Panc1 (cell line): ENCODE measurements at regions not wholly inside any gene's neighbourhood (a gene's known extent, or its start where the extent isn't known, plus 50 kb on each side); places are given as distances from the start of the nearest gene placed in this dataset.

Experiments used
- ATAC-seq: fragments of 200-7000 bp; cut with Tn5 transposase; 2 replicates; pipeline ENCODE4 v1.9.1; 2020; ENCODE audit warnings: mild to moderate bottlenecking, moderate library complexity
- BruUV-seq: library from RNA; stranded (reverse); fragments of 400-500 nt; replicated peaks from 2 replicates; lab custom pipeline; 2021; lab: Mats Ljungman, UMichigan
- CTCF ChIA-PET: fragments of 300-600 bp; sonication (Branson Sonifier 250); formaldehyde crosslinking; loops from one replicate; lab custom pipeline; 2022; ENCODE audit warnings: antibody characterized with exemption; lab: Charles Lee
- POLR2A ChIA-PET: fragments of 300-600 bp; sonication (Branson Sonifier 250); formaldehyde crosslinking; loops from one replicate; lab custom pipeline; 2022; ENCODE audit warnings: antibody characterized with exemption; lab: Charles Lee
- DNase-seq: peaks from one replicate; pipeline ENCODE4 v3.0.0-alpha.2; 2010; ENCODE audit warnings: low read depth, low spot score
- H3K27ac ChIP-seq: 2 replicates; pipeline ENCODE4 v1.5.1; 2011; ENCODE audit warnings: mild to moderate bottlenecking, low read length, inconsistent platforms
- H3K27me3 ChIP-seq: fragments of 200-500 bp; sonication (Bioruptor generic); 2 replicates; pipeline ENCODE4 v1.6.0; 2014; ENCODE audit warnings: low read length, inconsistent platforms; ENCODE audit not compliant: control insufficient read depth, insufficient read depth
- H3K36me3 ChIP-seq: fragments of 200-500 bp; sonication (Bioruptor generic); 2 replicates; pipeline ENCODE4 v1.5.1; 2014; ENCODE audit warnings: inconsistent platforms, mild to moderate bottlenecking, low read length, moderate library complexity; ENCODE audit not compliant: control insufficient read depth, insufficient read depth
- H3K4me1 ChIP-seq: 2 replicates; pipeline ENCODE4 v1.5.1; 2011; ENCODE audit warnings: inconsistent platforms, mild to moderate bottlenecking, low read length, moderate library complexity; ENCODE audit not compliant: control insufficient read depth, insufficient read depth
- H3K4me3 ChIP-seq, 2 experiments: 2 replicates each; pipeline ENCODE4 v1.5.1; 2011 to 2012; ENCODE audit warnings: low read depth in 2 of 2, low read length in 2 of 2, mild to moderate bottlenecking in 2 of 2, inconsistent platforms in 1 of 2, moderate library complexity in 1 of 2
- H3K9me3 ChIP-seq: fragments of 200-500 bp; sonication (Bioruptor generic); 2 replicates; pipeline ENCODE4 v1.5.1; 2014; ENCODE audit warnings: low read depth, mild to moderate bottlenecking, inconsistent platforms, low read length, moderate library complexity; ENCODE audit not compliant: control insufficient read depth, insufficient read depth
- CTCF ChIP-seq: fragments of 450-650 bp; IDR thresholded peaks from 2 replicates; pipeline ENCODE4 v1.5.1; 2017; ENCODE audit warnings: mild to moderate bottlenecking
- POLR2AphosphoS5 ChIP-seq: IDR thresholded peaks from 2 replicates; pipeline ENCODE4 v1.6.1; 2012; ENCODE audit warnings: mild to moderate bottlenecking, low read depth, low read length, moderate library complexity
- SIN3A ChIP-seq: IDR thresholded peaks from 2 replicates; pipeline ENCODE4 v1.6.1; 2012; ENCODE audit warnings: low read depth, mild to moderate bottlenecking, low read length, moderate library complexity, borderline replicate concordance; ENCODE audit not compliant: insufficient read depth
- TCF7L2 ChIP-seq: IDR thresholded peaks from 2 replicates; pipeline ENCODE4 v1.6.1; 2011; ENCODE audit warnings: mild to moderate bottlenecking, low read depth, low read length, inconsistent platforms
- in situ Hi-C: cut with HindIII; loops from 2 replicates; pipeline ENCODE4 v1.10.0; 2016; ENCODE audit warnings: low sequenced_read_pairs, low pct_unique_long_range_greater_than_20kb
- intact Hi-C: fragments of 100-400 bp; cut with micrococcal nuclease; formaldehyde crosslinking; loops from one replicate; pipeline ENCODE4 v1.10.0; 2022; ENCODE audit not compliant: unreplicated experiment
- TF ChIP-seq, protein P1 (sequence below), 2 experiments: IDR thresholded peaks; 2 replicates each; pipeline ENCODE4 v1.6.1; 2011 to 2012; ENCODE audit warnings: low read depth in 2 of 2, control low read depth in 1 of 2, low read length in 1 of 2, mild to moderate bottlenecking in 1 of 2, moderate library complexity in 1 of 2; ENCODE audit not compliant: insufficient read depth in 1 of 2

DNA sequence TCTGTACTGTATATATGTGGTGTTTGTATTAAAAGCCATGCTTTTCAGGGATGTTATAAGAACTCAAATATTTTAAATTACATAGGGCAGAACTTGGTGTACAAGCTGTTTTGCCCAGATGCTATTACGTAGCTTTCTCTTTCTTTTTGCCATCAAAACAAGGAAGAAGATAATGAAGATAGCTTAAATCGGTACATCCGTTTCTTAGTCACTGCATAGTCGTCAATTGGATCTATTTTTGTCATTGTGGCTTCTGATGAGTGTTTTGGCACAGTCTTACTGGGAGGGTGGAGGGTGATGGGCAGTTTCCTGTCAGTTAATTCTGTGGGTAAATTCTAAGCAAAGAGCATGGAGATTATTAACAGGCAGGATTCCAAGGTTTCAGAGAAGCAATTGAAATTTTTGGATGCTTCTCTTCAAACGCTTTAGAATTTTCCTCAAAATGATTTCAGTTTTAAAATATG lies 649.1 kb upstream of the GJE1 start:
- peak; percentile 79; the same call in 1 of the 2 replicates for ATAC-seq
- peak overlapping the region; percentile 7 to 38; a peak in 3 of 4 replicates for H3K4me3 ChIP-seq
- no peaks in the 10 kb centered on the region for H3K27me3 ChIP-seq
- ChIA-PET POLR2A (interaction anchor here (0.7 kb wide), 1 partner anchor 568 kb away, joined by 3 read pairs; no protein-coding TSS in a partner anchor), CTCF (no interaction called here)
- no TSS peak for BruUV-seq
- intact Hi-C loops (no loop called here), in situ Hi-C loops (no loop called here)
- H3K9me3 ChIP-seq = peaks cover 10% of the 10 kb centered on the region; the same call in 1 of the 2 replicates
- H3K36me3 ChIP-seq = no peaks in the 10 kb centered on the region
- H3K27ac ChIP-seq = peak overlapping the region; percentile 66
- H3K4me1 ChIP-seq = peaks cover 11% of the 10 kb centered on the region; the same call in 1 of the 2 replicates
- peak; percentile 65 for DNase-seq
- TF ChIP-seq CTCF (no peak), TCF7L2 (no peak), SIN3A (no peak), POLR2AphosphoS5 (no peak)
- TF ChIP-seq, protein P1, sequence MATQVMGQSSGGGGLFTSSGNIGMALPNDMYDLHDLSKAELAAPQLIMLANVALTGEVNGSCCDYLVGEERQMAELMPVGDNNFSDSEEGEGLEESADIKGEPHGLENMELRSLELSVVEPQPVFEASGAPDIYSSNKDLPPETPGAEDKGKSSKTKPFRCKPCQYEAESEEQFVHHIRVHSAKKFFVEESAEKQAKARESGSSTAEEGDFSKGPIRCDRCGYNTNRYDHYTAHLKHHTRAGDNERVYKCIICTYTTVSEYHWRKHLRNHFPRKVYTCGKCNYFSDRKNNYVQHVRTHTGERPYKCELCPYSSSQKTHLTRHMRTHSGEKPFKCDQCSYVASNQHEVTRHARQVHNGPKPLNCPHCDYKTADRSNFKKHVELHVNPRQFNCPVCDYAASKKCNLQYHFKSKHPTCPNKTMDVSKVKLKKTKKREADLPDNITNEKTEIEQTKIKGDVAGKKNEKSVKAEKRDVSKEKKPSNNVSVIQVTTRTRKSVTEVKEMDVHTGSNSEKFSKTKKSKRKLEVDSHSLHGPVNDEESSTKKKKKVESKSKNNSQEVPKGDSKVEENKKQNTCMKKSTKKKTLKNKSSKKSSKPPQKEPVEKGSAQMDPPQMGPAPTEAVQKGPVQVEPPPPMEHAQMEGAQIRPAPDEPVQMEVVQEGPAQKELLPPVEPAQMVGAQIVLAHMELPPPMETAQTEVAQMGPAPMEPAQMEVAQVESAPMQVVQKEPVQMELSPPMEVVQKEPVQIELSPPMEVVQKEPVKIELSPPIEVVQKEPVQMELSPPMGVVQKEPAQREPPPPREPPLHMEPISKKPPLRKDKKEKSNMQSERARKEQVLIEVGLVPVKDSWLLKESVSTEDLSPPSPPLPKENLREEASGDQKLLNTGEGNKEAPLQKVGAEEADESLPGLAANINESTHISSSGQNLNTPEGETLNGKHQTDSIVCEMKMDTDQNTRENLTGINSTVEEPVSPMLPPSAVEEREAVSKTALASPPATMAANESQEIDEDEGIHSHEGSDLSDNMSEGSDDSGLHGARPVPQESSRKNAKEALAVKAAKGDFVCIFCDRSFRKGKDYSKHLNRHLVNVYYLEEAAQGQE (IDR thresholded peaks at IDR 0.05; ENCODE audit: insufficient read depth in 1 of 2, low read depth in 2 of 2, low read length in 1 of 2) = no peak

DNA sequence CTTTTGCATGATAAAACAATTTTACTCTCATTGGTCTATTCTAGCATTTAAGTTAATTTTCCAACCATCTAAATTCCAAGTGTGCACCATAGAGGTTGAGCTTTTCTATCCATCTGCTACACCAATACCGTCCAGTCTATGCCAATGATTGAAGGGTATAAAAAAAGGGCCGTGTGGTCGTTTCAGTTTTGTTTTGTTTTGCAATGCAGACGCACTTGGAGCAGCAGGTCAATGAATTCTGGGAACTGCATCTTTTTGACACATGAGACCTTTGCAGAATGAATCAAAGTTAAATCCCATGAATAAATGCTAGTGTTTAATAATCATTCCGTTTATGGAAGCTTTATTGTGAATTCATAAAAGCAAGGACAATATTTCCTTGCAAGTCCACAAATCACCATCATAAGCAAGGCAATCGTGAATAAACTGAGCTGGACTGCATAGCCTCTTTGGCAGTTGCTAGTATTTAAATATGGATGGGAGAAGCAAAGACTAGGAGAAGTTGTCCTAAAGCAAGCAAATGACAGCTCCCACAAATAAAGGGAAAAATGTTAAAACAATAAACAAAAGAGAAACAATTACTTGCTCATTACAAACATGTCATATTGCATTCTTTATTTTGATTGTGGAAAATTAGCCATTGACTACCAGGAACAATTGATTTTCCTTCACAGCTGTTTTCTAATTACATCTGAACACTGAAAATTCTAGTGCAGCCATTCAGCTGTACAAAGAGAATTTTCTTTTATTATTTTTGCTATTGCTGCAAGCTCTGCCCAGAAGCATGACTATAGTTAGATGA lies 649.7 kb upstream of the GJE1 start:
- DNase-seq = no peak
- Histone ChIP-seq H3K9me3 (peaks cover 10% of the 10 kb centered on the region; the same call in 1 of the 2 replicates), H3K4me1 (peaks cover 11% of the 10 kb centered on the region; the same call in 1 of the 2 replicates), H3K27ac (peak overlapping the region; percentile 66; the same call in 1 of the 2 replicates), H3K36me3 (no peaks in the 10 kb centered on the region), H3K27me3 (no peaks in the 10 kb centered on the region), H3K4me3 (peak overlapping the region; percentile 7 to 14)
- peak; percentile 51; the same call in 1 of the 2 replicates for ATAC-seq
- POLR2A ChIA-PET = no interaction called here
- intact Hi-C loops = no loop called here
- CTCF ChIA-PET = interaction anchor here (0.7 kb wide), 1 partner anchor 1335 kb away, joined by 4 read pairs; no protein-coding TSS in a partner anchor
- in situ Hi-C loops = no loop called here
- BruUV-seq = no TSS peak
- TF ChIP-seq CTCF (no peak), TCF7L2 (no peak), SIN3A (no peak), POLR2AphosphoS5 (no peak)
- TF ChIP-seq, protein P1 (IDR thresholded peaks at IDR 0.05; ENCODE audit: insufficient read depth in 1 of 2, low read depth in 2 of 2, low read length in 1 of 2) = no peak
